Mucosa of gallbladder (tissue), 1 donor: ENCODE measurements at regions not wholly inside any gene's neighbourhood (a gene's known extent, or its start where the extent isn't known, plus 50 kb on each side); places are given as distances from the start of the nearest gene placed in this dataset.
"Not testable (repeated sequence)": the region's sequence is repeated elsewhere in the genome, so short reads cannot be mapped to it uniquely, and the experiment has no call there.

ENCODE experiments used
- DNase-seq: peaks from one replicate; pipeline ENCODE4 v3.0.0-alpha.2; 2020; ENCODE audit warnings: low spot score
- donor health status: DM: no; HTN: no; CAD: no.

- not testable (repeated sequence) for DNase-seq
These were observed 107.4 kb downstream of the RTP4 start for GRCh38 chr3:187475613-187476012.

DNA sequence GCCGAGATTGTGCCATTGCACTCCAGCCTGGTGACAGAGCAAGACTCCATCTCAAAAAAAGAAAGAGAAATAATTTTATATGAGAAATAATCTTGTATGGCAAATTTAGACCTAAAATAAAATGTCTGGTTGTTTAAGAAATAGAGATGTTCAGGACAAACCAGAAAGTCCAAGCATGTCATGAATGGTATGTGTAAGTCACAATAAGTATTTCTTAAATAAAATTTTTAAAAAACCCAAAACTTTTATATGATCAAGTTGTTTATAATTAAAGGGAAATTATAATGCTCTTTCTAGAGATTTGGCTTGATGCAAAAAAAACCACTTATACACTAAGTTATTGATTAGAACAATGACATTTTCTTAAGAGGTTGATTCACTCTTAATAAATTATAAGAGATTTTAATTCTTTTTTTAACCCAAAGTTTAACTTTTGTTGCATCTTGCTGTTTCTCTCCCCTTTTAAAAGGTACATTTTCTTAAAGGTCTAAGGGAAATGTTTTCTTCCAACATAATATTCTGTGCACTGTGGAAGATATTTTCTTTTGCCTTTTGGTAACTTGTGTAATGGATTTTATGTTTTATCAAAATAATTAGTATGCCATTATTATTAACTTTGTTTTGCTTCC, 105.7 kb downstream of the RTP4 start:
- no peak for DNase-seq

DNA sequence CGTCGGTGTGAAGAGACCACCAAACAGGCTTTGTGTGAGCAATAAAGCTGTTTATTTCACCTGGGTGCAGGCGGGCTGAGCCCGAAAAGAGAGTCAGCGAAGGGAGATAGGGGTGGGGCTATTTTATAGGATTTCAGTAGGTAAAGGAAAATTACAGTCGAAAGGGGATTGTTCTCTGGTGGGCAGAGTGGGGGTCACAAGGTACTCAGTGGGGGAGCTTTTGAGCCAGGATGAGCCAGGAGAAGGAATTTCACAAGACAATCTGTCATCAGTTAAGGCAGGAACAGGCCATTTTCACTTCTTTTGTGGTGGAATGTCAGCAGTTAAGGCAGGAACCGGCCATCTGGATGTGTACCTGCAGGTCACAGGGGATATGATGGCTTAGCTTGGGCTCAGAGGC, 98.1 kb downstream of the RTP4 start:
- not testable (repeated sequence) for DNase-seq

DNA sequence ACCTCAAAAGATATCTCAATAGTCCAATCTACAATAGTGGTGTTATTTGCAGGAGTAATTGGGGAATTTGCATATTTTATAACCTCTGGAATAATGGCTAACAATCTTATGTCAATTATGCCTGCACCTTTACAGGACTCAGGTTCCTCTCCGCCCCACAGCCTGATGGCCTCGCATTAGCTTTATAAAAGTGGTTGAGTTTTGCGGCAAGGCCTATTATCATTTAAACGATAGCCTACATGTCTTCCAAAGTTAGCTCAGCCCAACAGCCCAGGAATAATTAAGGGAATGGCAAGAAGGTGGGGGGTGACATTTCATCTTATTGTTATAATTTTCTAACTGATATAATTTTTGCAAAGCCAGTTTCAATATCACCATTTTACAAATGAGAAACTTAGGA, 97.3 kb downstream of the RTP4 start:
- no peak for DNase-seq

DNA sequence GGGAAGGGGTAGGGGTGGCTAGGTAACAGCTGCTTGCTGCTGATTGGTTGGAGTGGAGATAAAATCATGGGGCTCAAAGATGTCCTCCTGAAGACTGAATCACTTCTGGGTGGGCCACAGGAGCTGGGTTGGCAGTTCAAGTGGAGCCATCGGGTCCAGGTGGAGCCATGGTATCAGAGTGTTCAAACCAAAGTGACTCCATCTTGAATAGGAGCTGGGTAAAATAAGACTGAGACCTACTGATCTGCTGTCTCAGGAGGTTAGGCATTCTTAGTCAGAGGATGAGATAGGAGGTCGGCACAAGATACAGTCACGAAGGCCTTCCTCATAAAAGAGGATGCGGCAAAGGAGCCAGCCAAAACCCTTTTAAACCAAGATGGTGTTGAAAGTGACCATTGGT, 96.5 kb downstream of the RTP4 start:
- no peak for DNase-seq

DNA sequence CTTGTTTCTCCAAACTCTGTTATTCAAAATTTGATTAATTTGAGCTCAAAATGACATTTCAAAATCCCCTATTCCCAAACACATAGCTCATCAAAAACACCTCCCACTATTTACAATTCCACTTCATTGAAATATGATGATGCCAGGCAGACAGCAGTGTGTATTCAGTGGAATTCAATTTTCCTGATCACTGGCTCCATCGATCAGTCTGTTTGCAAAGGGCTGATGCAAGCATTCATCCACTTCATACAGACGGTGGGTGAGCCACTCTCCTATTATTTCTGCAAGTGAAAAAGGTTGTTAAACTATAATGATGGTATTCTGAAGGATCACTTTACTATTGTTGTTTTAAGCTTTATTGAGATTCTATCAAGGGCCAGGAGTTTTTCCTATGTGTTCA, 90.7 kb downstream of the RTP4 start:
- no peak for DNase-seq

DNA sequence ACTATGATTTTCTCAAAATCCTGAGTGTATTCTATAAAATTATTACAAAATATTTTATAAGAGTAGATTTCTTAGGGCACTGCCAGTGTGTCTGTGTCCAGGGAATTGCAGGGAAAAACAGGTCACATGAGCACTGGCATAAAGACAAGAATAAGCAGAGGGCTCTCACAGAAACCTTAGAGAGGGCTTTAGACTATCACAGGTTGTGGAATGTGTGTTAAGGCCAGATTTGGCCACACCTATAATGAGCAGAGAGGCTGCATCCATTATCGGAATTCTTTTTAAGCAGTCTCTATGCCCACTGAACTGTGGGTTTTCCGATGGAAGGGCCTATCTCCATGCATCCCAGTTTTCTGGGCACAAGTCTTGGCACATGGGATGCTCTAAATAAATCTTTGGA, 90.2 kb downstream of the RTP4 start:
- no peak for DNase-seq

GRCh38 chr3:187456250-187456649, 88.1 kb downstream of the RTP4 start:
- DNase-seq, result no peak

GRCh38 chr3:187454085-187454815, 86.1 kb downstream of the RTP4 start:
- DNase-seq, result no peak

DNA sequence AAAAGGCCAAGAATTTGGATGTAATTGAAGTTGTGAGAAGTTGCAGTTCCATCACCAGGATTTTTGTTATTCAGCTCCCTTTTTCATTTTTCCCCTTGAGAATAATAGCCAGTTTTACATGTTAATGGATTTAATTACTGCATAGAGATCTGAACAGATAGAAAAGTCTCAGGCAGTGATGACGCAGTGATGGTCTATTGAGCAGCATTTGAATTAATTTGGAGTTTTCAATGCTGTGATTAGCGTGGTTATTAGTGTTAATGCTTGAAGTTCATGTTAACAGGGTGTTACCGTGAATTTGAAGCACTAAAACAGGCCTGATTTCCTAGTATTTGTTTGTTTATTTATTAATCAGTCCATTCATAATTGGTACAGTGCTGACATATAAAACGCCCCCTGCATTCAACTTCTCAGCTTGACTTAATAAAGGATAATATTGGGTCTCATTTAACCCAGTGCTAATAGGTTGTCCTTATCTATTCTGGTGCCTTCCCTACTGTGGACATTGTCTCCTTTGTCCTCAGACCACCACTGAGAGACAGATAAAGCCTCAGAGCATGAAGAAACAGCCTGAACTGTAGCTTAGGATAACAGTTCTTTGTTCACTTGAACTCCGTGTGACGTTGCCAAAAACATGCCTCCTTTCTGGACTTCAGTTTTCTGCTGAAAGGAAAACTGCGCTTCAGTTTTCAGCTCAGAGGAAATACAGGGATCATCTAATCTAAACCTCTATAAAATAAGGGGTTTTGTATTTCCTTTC, 82.4 kb downstream of the RTP4 start:
- no peak for DNase-seq

GRCh38 chr3:187448674-187449073, 80.5 kb downstream of the RTP4 start:
- no peak for DNase-seq

- DNase-seq, result no peak
These were observed 79.6 kb downstream of the RTP4 start for GRCh38 chr3:187447737-187448136.

GRCh38 chr3:187445356-187445755, 77.2 kb downstream of the RTP4 start:
- DNase-seq, result no peak

DNA sequence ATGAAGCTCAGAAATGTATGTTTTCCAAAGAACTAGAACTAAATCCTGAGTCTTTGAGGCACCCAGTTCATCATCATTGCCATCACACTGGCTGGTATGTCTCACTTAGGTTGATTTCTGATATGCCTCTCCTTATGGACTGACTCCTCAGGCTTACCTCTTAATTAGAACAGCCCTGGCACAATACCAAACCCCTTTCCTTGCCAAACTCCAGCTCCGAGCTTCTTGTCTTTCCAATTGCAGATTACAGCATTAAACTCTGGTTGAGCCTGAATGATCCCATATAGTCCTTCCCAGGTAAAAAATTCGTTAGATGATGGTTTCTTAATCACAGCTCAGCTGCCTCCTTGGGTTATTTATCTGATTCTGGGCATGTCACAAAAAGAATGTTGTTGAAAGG, 66.3 kb downstream of the RTP4 start:
- no peak for DNase-seq

DNA sequence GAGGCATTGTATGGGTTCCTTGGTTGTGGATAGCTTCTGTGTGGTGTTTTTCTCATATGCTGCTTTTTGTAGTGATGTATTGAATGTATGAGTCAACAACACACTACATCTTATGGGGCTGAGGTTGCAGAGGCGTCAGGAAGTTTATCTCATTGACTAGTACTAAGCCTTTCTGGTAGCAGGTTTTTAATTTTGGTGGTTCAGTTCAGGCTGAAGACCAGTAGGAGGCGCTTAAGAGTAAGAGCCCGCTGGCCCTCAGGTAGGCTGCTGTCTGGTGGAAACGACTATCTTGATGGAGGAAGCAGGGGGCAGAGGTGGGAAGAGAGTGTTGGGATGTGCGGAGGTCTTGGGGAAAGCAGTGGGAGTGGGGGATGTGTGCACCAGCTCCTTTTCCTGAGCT, 62.4 kb downstream of the RTP4 start:
- DNase-seq, result no peak
